Calu3 (cell line): ENCODE measurements at regions not wholly inside any gene's neighbourhood (a gene's known extent, or its start where the extent isn't known, plus 50 kb on each side); places are given as distances from the start of the nearest gene placed in this dataset.

ENCODE experiments used
- BruUV-seq: library from RNA; stranded (reverse); fragments of 400-500 nt; replicated peaks from 2 replicates; lab custom pipeline; 2021; lab: Mats Ljungman, UMichigan
- CTCF ChIA-PET: fragments of 300-600 bp; sonication (Branson Sonifier 250); formaldehyde crosslinking; loops from one replicate; lab custom pipeline; 2022; ENCODE audit warnings: antibody characterized with exemption; lab: Charles Lee
- DNase-seq: peaks from one replicate; pipeline ENCODE4 v3.0.0; 2022
- H3K27ac Mint-ChIP-seq: one replicate; pipeline ENCODE4 v1.8.0; 2022; ENCODE audit warnings: mixed read lengths; ENCODE audit not compliant: unreplicated experiment
- H3K27me3 Mint-ChIP-seq: one replicate; pipeline ENCODE4 v1.8.0; 2022; ENCODE audit warnings: mixed read lengths; ENCODE audit not compliant: unreplicated experiment
- H3K36me3 Mint-ChIP-seq: one replicate; pipeline ENCODE4 v1.8.0; 2022; ENCODE audit warnings: mild to moderate bottlenecking, moderate library complexity, mixed read lengths; ENCODE audit not compliant: insufficient read depth, unreplicated experiment
- H3K4me1 Mint-ChIP-seq: one replicate; pipeline ENCODE4 v1.8.0; 2022; ENCODE audit warnings: mild to moderate bottlenecking, low read depth, mixed read lengths; ENCODE audit not compliant: unreplicated experiment
- H3K4me3 Mint-ChIP-seq: one replicate; pipeline ENCODE4 v1.8.0; 2022; ENCODE audit warnings: mild to moderate bottlenecking, low read depth, moderate library complexity, mixed read lengths; ENCODE audit not compliant: unreplicated experiment
- H3K9me3 Mint-ChIP-seq: one replicate; pipeline ENCODE4 v1.8.0; 2022; ENCODE audit warnings: low read depth, mixed read lengths; ENCODE audit not compliant: unreplicated experiment
- CTCF ChIP-seq: fragments of 200-600 bp; IDR thresholded peaks from one replicate; pipeline ENCODE4 v1.8.0; 2022; ENCODE audit warnings: antibody characterized with exemption; ENCODE audit not compliant: unreplicated experiment
- intact Hi-C: fragments of 100-400 bp; cut with micrococcal nuclease; formaldehyde crosslinking; loops from one replicate; pipeline ENCODE4 v1.10.0; 2022; ENCODE audit not compliant: unreplicated experiment

- H3K36me3 Mint-ChIP-seq, result no peaks in the 10 kb centered on the region
These were observed 253.3 kb downstream of the KCNRG start for GRCh38 chr13:50268500-50268899.

GRCh38 chr13:50274181-50274580 is 258.9 kb downstream of the KCNRG start:
- no peak for DNase-seq
- no peak for TF ChIP-seq CTCF
- no peak overlapping the region for H3K4me3 Mint-ChIP-seq
- H3K36me3 Mint-ChIP-seq, result no peaks in the 10 kb centered on the region
- no peaks in the 10 kb centered on the region for H3K27me3 Mint-ChIP-seq
- no TSS peak for BruUV-seq
- H3K27ac Mint-ChIP-seq, result no peak overlapping the region
- peaks cover 6% of the 10 kb centered on the region for H3K9me3 Mint-ChIP-seq
- CTCF ChIA-PET, result no interaction called here
- H3K4me1 Mint-ChIP-seq, result no peaks in the 10 kb centered on the region
- intact Hi-C loops, result no loop called here

More at GRCh38 chr13:50268500-50268899, 253.3 kb downstream of the KCNRG start:
- H3K4me3 Mint-ChIP-seq, result no peak overlapping the region
- H3K9me3 Mint-ChIP-seq, result peaks cover 2% of the 10 kb centered on the region
- DNase-seq, result no peak
- H3K27ac Mint-ChIP-seq, result no peak overlapping the region
- no peak for TF ChIP-seq CTCF
- no peaks in the 10 kb centered on the region for H3K27me3 Mint-ChIP-seq
- intact Hi-C loops, result no loop called here
- BruUV-seq, result no TSS peak
- CTCF ChIA-PET, result no interaction called here
- H3K4me1 Mint-ChIP-seq, result peaks cover 9% of the 10 kb centered on the region

DNA sequence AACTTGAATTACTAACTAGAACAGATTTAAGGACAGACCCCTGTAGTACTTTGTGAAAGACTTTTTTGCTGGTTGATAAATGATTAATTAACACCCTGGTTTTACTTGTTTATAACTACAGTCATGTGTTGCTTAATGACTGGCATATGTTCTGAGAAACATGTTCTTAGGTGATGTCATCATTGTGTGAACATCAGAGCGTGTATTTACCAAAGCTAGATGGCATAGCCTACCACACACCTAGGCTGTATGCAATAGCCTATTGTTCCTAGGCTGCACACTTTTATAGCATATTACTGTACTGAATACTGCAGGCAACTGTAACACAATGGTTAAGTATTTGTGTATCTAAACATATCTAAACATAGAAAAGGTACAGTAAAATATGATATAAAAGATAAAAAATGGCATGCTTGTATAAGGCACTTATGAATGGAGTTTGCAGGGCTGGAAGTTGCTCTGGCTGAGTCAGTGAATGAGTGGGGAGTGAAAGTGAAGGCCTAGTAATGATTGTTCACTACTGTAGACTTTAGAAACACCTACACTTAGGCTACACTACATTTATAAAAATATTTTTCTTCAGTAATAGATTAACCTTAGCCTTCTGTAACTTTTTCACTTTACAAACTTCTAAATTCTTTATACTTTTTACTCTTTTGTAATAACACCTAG is 260.3 kb downstream of the KCNRG start:
- Mint-ChIP-seq H3K36me3 (no peaks in the 10 kb centered on the region), H3K27ac (no peak overlapping the region), H3K27me3 (no peaks in the 10 kb centered on the region), H3K4me1 (no peaks in the 10 kb centered on the region), H3K4me3 (no peak overlapping the region), H3K9me3 (peaks cover 6% of the 10 kb centered on the region)
- DNase-seq, result no peak
- TF ChIP-seq CTCF, result no peak
- no TSS peak for BruUV-seq
- CTCF ChIA-PET, result no interaction called here
- intact Hi-C loops, result no loop called here

DNA sequence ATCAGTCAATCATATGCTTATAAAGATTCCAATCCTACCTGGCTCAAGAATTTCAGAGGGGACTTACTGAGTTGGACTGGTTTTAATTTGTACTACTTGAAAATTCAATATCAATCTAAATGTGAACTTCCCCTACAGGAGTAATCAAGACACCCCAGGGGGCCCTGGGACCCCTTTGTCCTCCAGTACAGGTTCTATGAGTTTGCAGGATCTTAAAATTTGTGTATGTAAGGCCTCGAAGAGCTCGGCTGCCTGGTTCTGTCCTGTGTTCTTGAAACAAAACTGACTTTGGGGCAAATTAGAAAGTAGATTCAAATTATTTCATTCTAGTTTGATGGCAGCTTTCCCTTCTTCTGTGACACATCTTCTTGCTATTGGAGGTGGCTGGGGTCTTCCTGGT is 261.3 kb downstream of the KCNRG start:
- Mint-ChIP-seq H3K9me3 (peaks cover 4% of the 10 kb centered on the region), H3K27me3 (no peaks in the 10 kb centered on the region), H3K27ac (no peak overlapping the region), H3K36me3 (no peaks in the 10 kb centered on the region), H3K4me1 (no peaks in the 10 kb centered on the region), H3K4me3 (no peak overlapping the region)
- intact Hi-C loops, result no loop called here
- CTCF ChIA-PET, result no interaction called here
- no TSS peak for BruUV-seq
- no peak for DNase-seq
- no peak for TF ChIP-seq CTCF
